ENCODE measurements at regions not wholly inside any gene's neighbourhood (a gene's known extent, or its start where the extent isn't known, plus 50 kb on each side); places are given as distances from the start of the nearest gene placed in this dataset.
"Not testable (repeated sequence)": the region's sequence is repeated elsewhere in the genome, so short reads cannot be mapped to it uniquely, and the experiment has no call there.

DNA sequence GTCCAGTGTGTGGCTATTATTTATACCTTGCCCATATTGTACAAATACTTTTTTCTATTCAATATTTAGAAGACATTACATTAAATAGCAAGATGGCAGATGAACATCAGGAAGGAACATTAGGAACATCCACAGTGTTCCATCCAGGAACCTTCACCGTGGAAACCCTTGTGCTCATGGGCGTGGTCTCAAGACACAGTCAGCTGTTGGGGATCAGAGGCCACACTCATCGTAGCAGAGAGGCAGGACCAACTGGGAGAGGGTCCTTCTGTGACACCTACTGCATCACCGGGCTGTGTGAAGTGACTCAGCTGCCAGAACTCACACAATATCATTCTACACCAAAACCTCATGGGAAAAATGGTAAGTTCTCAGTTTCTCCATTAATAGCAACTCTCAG is 328.9 kb downstream of the PREX1 start:
- TF ChIP-seq, protein P1, sequence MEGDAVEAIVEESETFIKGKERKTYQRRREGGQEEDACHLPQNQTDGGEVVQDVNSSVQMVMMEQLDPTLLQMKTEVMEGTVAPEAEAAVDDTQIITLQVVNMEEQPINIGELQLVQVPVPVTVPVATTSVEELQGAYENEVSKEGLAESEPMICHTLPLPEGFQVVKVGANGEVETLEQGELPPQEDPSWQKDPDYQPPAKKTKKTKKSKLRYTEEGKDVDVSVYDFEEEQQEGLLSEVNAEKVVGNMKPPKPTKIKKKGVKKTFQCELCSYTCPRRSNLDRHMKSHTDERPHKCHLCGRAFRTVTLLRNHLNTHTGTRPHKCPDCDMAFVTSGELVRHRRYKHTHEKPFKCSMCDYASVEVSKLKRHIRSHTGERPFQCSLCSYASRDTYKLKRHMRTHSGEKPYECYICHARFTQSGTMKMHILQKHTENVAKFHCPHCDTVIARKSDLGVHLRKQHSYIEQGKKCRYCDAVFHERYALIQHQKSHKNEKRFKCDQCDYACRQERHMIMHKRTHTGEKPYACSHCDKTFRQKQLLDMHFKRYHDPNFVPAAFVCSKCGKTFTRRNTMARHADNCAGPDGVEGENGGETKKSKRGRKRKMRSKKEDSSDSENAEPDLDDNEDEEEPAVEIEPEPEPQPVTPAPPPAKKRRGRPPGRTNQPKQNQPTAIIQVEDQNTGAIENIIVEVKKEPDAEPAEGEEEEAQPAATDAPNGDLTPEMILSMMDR (IDR thresholded peaks at IDR 0.05) = not testable (repeated sequence)
- not testable (repeated sequence) for TF ChIP-seq EZH2phosphoT487, EZH2 (IDR thresholded peaks at IDR 0.05)
